ENCODE measurements at regions not wholly inside any gene's neighbourhood (a gene's known extent, or its start where the extent isn't known, plus 50 kb on each side); places are given as distances from the start of the nearest gene placed in this dataset.
A peak's percentile ranks its signal among the peaks of the same experiment; 100 is the strongest.

DNA sequence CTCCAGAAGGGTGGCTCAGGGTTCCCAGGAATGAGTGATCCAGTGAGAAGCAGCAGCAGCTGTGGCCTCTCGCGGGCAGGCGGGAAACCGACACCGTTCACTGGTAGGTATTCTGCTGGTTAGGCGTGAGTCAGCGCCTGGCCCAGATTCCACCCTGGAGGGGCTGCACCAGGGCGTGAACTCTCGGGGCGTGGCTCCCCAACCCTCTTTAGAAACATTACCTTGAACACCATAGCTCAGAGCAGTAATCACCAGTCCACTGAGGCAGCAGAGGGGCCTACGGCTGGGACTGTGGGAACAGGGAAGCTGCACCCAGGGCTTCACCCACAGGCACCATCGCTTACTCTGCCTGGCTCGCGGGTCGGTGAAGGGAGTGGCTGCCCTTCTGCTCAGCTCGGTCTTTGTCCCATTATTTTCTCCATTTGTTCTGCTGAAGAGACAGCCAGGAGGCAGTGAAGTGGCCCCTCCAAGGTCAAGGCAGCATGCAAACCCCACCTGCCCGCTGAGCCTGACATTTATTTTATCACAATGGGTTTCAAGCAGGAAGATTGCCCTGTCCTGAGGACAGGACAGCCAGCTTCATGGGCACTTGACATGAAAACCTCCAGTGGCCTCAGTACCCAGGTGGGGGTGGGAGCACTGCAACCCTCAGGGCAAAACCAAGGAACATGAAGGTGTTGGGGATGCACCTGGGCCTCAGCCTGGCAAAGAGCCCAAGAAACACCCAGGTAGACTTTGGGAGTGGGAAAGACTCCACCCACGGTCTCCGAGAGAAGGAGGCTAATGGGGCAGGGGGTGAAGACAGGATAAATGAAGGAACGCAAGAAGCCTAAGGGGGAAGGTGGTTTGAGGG lies 51.0 kb upstream of the CD93 start (continued):
- TF ChIP-seq, protein P1, sequence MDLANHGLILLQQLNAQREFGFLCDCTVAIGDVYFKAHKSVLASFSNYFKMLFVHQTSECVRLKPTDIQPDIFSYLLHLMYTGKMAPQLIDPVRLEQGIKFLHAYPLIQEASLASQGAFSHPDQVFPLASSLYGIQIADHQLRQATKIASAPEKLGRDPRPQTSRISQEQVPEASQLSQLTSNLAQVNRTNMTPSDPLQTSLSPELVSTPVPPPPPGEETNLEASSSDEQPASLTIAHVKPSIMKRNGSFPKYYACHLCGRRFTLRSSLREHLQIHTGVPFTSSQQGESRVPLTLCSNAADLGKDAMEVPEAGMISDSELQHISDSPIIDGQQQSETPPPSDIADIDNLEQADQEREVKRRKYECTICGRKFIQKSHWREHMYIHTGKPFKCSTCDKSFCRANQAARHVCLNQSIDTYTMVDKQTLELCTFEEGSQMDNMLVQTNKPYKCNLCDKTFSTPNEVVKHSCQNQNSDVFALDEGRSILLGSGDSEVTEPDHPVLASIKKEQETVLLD (IDR thresholded peaks at IDR 0.05), result peak; percentile 13; the same call in 1 of the 2 replicates
- TF ChIP-seq RFX7 (CRISPR knock-in tag; IDR thresholded peaks at IDR 0.05) (no peak), DIDO1 (tag; IDR thresholded peaks at IDR 0.05; ENCODE audit: low read depth) (no peak), MXI1 (IDR thresholded peaks at IDR 0.05; ENCODE audit: low read depth, low read length) (no peak)
- TF ChIP-seq, protein P2, sequence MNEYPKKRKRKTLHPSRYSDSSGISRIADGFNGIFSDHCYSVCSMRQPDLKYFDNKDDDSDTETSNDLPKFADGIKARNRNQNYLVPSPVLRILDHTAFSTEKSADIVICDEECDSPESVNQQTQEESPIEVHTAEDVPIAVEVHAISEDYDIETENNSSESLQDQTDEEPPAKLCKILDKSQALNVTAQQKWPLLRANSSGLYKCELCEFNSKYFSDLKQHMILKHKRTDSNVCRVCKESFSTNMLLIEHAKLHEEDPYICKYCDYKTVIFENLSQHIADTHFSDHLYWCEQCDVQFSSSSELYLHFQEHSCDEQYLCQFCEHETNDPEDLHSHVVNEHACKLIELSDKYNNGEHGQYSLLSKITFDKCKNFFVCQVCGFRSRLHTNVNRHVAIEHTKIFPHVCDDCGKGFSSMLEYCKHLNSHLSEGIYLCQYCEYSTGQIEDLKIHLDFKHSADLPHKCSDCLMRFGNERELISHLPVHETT (CRISPR knock-in tag; conservative IDR thresholded peaks at IDR 0.05 in 1 of 2, IDR thresholded peaks at IDR 0.05 in 1 of 2), result peak in 1 of 2 experiments; percentile 49; a peak in 1 of 4 replicates
- TF ChIP-seq, protein P3, sequence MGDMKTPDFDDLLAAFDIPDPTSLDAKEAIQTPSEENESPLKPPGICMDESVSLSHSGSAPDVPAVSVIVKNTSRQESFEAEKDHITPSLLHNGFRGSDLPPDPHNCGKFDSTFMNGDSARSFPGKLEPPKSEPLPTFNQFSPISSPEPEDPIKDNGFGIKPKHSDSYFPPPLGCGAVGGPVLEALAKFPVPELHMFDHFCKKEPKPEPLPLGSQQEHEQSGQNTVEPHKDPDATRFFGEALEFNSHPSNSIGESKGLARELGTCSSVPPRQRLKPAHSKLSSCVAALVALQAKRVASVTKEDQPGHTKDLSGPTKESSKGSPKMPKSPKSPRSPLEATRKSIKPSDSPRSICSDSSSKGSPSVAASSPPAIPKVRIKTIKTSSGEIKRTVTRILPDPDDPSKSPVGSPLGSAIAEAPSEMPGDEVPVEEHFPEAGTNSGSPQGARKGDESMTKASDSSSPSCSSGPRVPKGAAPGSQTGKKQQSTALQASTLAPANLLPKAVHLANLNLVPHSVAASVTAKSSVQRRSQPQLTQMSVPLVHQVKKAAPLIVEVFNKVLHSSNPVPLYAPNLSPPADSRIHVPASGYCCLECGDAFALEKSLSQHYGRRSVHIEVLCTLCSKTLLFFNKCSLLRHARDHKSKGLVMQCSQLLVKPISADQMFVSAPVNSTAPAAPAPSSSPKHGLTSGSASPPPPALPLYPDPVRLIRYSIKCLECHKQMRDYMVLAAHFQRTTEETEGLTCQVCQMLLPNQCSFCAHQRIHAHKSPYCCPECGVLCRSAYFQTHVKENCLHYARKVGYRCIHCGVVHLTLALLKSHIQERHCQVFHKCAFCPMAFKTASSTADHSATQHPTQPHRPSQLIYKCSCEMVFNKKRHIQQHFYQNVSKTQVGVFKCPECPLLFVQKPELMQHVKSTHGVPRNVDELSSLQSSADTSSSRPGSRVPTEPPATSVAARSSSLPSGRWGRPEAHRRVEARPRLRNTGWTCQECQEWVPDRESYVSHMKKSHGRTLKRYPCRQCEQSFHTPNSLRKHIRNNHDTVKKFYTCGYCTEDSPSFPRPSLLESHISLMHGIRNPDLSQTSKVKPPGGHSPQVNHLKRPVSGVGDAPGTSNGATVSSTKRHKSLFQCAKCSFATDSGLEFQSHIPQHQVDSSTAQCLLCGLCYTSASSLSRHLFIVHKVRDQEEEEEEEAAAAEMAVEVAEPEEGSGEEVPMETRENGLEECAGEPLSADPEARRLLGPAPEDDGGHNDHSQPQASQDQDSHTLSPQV (IDR thresholded peaks at IDR 0.05), result peak; percentile 98
- TF ChIP-seq, protein P4, sequence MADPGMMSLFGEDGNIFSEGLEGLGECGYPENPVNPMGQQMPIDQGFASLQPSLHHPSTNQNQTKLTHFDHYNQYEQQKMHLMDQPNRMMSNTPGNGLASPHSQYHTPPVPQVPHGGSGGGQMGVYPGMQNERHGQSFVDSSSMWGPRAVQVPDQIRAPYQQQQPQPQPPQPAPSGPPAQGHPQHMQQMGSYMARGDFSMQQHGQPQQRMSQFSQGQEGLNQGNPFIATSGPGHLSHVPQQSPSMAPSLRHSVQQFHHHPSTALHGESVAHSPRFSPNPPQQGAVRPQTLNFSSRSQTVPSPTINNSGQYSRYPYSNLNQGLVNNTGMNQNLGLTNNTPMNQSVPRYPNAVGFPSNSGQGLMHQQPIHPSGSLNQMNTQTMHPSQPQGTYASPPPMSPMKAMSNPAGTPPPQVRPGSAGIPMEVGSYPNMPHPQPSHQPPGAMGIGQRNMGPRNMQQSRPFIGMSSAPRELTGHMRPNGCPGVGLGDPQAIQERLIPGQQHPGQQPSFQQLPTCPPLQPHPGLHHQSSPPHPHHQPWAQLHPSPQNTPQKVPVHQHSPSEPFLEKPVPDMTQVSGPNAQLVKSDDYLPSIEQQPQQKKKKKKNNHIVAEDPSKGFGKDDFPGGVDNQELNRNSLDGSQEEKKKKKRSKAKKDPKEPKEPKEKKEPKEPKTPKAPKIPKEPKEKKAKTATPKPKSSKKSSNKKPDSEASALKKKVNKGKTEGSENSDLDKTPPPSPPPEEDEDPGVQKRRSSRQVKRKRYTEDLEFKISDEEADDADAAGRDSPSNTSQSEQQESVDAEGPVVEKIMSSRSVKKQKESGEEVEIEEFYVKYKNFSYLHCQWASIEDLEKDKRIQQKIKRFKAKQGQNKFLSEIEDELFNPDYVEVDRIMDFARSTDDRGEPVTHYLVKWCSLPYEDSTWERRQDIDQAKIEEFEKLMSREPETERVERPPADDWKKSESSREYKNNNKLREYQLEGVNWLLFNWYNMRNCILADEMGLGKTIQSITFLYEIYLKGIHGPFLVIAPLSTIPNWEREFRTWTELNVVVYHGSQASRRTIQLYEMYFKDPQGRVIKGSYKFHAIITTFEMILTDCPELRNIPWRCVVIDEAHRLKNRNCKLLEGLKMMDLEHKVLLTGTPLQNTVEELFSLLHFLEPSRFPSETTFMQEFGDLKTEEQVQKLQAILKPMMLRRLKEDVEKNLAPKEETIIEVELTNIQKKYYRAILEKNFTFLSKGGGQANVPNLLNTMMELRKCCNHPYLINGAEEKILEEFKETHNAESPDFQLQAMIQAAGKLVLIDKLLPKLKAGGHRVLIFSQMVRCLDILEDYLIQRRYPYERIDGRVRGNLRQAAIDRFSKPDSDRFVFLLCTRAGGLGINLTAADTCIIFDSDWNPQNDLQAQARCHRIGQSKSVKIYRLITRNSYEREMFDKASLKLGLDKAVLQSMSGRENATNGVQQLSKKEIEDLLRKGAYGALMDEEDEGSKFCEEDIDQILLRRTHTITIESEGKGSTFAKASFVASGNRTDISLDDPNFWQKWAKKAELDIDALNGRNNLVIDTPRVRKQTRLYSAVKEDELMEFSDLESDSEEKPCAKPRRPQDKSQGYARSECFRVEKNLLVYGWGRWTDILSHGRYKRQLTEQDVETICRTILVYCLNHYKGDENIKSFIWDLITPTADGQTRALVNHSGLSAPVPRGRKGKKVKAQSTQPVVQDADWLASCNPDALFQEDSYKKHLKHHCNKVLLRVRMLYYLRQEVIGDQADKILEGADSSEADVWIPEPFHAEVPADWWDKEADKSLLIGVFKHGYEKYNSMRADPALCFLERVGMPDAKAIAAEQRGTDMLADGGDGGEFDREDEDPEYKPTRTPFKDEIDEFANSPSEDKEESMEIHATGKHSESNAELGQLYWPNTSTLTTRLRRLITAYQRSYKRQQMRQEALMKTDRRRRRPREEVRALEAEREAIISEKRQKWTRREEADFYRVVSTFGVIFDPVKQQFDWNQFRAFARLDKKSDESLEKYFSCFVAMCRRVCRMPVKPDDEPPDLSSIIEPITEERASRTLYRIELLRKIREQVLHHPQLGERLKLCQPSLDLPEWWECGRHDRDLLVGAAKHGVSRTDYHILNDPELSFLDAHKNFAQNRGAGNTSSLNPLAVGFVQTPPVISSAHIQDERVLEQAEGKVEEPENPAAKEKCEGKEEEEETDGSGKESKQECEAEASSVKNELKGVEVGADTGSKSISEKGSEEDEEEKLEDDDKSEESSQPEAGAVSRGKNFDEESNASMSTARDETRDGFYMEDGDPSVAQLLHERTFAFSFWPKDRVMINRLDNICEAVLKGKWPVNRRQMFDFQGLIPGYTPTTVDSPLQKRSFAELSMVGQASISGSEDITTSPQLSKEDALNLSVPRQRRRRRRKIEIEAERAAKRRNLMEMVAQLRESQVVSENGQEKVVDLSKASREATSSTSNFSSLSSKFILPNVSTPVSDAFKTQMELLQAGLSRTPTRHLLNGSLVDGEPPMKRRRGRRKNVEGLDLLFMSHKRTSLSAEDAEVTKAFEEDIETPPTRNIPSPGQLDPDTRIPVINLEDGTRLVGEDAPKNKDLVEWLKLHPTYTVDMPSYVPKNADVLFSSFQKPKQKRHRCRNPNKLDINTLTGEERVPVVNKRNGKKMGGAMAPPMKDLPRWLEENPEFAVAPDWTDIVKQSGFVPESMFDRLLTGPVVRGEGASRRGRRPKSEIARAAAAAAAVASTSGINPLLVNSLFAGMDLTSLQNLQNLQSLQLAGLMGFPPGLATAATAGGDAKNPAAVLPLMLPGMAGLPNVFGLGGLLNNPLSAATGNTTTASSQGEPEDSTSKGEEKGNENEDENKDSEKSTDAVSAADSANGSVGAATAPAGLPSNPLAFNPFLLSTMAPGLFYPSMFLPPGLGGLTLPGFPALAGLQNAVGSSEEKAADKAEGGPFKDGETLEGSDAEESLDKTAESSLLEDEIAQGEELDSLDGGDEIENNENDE (IDR thresholded peaks at IDR 0.05; ENCODE audit: low read depth, low read length), result no peak
